NCI-H524 treated with DMSO at 0.1 percent for 48 hours (cell line): ENCODE measurements at regions not wholly inside any gene's neighbourhood (a gene's known extent, or its start where the extent isn't known, plus 50 kb on each side); places are given as distances from the start of the nearest gene placed in this dataset.
"Not testable (repeated sequence)": the region's sequence is repeated elsewhere in the genome, so short reads cannot be mapped to it uniquely, and the experiment has no call there.

Experiments used
- DNase-seq: peaks from one replicate; lab custom pipeline; 2025; lab: John Stamatoyannopoulos, UW

GRCh38 chr5:89349246-89349980 lies 466.4 kb upstream of the MEF2C start:
- no peak for DNase-seq

DNA sequence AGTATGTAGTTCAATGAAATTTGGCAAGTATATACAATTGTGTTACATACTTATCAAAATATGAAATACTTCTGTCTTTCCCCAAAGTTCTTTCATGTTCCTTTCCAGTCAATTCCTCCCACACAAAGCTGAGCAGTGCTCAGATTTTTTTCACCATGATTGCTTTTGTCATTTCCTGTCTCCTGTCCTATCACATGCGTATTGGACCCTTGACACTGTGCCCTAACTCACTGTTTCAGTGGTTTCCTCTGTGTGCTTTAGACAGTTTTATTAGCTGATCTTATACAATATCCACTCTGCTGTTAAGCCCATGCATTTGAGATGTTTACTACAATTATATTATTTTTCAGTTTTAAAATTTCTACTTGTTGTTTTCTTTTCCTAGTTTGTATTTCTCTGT lies 463.6 kb upstream of the MEF2C start:
- no peak for DNase-seq

DNA sequence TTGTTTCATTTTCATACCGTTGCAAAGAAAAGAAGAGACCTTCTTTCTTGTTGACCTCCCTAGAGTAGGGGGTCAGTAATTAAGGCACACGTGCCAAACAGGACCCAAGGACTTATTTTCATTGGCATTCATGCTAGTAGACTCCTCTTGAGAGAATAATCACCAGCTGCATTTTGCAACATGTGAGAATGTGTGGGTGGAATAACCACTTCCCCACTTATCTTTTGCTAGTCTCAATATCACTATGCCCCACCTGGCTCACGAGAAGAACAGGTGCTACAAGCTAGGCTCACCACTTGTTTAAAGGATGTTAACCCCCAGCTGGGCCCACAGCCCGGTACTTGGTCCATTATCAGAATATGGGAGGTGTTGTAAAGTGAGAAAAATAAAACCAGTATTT lies 460.7 kb upstream of the MEF2C start:
- DNase-seq, result no peak

DNA sequence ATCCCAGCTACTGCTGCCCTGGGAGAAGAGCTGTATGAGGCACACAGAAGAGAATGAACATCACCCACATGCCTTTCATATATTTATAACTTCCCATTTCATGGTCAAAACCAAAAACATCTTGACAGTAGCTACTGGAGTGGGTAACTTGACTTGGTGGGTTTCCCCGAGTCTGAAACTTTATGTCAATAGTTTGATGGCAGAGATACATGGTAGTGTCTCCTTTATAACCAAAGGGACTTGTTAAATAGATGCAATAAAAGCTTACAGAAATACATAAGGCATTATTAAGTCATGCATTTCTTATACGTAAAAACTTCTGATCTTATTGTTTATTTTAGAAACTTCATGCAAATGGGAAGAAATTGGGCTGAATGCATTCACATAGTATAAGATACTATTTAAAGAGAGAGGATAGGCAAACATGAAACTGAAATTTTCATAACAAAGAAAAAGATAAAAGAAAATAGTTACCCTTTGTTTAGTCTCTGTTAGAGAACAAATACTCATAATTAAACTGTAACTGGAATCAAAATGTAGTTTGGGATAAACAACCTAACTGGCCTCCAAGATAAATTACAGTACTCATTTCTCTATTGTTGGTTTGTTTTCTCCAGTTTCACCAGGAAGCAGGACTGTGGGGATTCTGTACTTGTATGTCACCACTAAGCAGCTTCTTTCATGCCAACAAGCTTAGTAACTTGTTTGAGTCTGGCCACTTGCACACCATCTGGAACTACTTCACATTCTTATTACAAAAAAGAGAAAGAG lies 459.3 kb upstream of the MEF2C start:
- no peak for DNase-seq

- no peak for DNase-seq
Measured at GRCh38 chr5:89338935-89339334, 456.0 kb upstream of the MEF2C start.

- DNase-seq, result no peak
Measured at GRCh38 chr5:89336111-89336510, 453.1 kb upstream of the MEF2C start.

- no peak for DNase-seq
Measured at GRCh38 chr5:89330140-89330539, 447.2 kb upstream of the MEF2C start.

- no peak for DNase-seq
Measured at GRCh38 chr5:89327608-89328007, 444.6 kb upstream of the MEF2C start.

GRCh38 chr5:89324990-89325389 lies 442.0 kb upstream of the MEF2C start:
- DNase-seq, result no peak

DNA sequence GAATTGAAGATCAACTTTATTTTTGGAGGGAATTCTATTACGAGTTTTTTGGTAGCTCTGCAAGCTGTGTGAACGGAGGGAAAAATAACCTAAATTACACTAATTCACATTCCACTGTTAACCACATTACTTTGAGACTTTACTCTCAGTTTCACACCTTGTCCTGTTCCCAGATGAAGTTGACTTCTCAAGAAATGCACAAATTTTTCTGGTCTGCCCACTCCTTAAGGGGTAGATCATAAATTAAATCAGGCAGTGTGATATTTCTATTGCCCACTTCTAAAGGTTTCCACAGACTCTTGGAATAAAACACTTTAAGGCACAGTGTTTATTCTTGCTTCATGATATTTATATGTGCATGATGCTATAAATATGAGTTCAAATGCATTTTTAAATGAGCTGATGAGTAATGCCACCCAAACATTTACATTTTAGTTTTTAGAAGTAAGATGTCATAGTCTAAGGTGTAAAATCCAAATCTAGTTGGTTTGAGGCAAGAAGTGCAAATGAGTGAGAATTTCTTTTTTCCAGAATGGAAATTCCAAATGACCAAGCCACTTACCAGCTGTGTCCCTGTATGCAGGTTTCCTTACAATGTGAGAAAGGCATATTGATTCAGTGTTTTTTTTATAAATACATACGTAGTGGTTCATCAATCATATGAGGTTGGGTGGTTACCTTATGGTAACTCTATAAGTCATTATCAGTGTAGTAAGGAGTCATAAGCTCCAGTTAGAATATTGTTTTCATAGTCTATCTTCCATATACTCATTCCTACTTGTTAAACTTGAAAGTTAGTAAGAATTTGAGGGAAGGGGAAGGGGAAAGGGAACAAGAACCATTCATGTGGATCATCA lies 437.7 kb upstream of the MEF2C start:
- DNase-seq, result no peak

GRCh38 chr5:89317838-89318237 lies 434.9 kb upstream of the MEF2C start:
- not testable (repeated sequence) for DNase-seq

DNA sequence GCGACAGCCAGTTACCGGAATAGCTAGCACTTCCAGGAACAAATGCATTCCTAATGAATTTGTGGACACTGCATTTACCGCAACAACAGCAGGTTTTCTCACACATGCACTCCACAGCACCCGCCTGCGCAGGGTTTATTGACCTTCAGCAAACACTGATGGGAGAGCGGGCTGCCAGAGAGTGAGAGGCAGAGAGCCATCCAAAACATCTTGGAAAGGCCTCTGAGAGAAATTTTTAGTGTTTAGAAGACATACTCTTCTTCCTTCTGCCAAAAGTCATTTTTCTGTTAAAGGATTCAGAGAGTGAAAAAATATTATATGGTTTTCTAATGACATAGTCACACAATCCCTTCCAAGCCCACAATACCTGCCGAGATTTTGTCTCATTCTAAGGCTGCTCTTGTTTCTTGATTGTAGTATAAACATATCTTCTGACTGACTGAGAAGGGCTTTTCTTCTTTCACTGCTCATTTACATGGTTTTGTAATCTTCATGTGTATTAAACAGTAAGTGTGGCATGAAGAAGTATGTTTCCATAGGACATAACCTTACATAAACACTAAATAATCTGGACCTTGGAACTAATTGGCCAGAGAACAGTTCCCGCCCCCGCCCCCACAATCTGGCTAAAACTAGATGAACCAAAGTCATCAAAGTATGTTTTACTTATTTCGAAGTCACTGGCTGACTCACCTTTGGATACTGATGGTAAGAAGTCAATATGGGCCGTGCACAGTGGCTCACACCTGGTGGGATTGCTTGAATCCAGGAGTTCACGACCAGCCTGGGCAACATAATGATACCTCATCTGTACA lies 432.5 kb upstream of the MEF2C start:
- DNase-seq, result no peak

- no peak for DNase-seq
Measured at GRCh38 chr5:89313804-89314588, 431.0 kb upstream of the MEF2C start.

- no peak for DNase-seq
Measured at GRCh38 chr5:89313044-89313443, 430.1 kb upstream of the MEF2C start.

DNA sequence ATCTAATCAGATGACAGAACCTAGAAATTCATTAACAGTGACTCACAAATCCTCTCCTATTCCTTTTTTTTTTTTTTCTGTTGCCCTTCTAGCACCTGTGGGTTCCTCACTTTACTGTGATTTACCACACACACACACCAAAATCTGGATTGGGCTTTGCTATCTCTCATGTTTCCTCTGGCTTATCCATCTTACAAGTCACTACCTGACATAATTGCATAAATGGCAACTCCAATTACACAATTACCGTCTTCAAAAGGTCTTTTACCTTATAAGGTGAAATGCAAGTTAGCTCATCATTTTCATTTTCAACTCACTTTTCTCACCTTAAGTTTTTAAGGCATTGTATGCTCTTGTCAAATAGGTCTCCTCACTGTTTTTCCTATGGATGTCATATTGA lies 426.3 kb upstream of the MEF2C start:
- no peak for DNase-seq

- no peak for DNase-seq
Measured at GRCh38 chr5:89308606-89309040, 425.6 kb upstream of the MEF2C start.

DNA sequence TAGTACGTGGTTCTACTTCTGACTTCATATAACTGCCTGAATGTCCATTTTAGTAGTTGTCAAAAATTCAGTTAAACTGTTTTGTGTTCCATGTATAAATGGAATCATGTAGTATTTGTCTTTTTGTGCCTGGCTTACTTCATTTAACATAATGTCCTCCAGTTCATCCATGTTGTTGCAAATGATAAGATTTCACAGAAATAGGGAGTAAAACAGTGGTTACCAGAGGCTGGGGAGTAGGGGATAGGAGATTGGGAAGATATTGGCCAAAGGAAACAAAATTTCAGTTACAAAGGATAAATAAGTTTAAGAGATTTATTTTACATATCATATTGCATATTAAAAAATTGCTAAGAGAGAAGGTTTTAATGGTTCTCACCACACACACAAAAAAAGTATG lies 425.0 kb upstream of the MEF2C start:
- DNase-seq, result no peak

- not testable (repeated sequence) for DNase-seq
Measured at GRCh38 chr5:89307141-89307540, 424.2 kb upstream of the MEF2C start.

- DNase-seq, result no peak
Measured at GRCh38 chr5:89303033-89303480, 420.1 kb upstream of the MEF2C start.

- no peak for DNase-seq
Measured at GRCh38 chr5:89302102-89302891, 419.3 kb upstream of the MEF2C start.
